Kasumi-1 (cell line): ENCODE measurements at regions not wholly inside any gene's neighbourhood (a gene's known extent, or its start where the extent isn't known, plus 50 kb on each side); places are given as distances from the start of the nearest gene placed in this dataset.

Experiments used
- DNase-seq, 2 experiments: peaks; one replicate each; lab custom pipeline; 2025; lab: John Stamatoyannopoulos, UW

GRCh38 chr16:73823205-73823849 is 473.3 kb upstream of the PSMD7 start:
- DNase-seq = no peak

- no peak for DNase-seq
Measured at GRCh38 chr16:73817526-73818324, 478.9 kb upstream of the PSMD7 start.

- DNase-seq = no peak
Measured at GRCh38 chr16:73813527-73813926, 483.1 kb upstream of the PSMD7 start.

- no peak for DNase-seq
Measured at GRCh38 chr16:73804456-73804855, 492.2 kb upstream of the PSMD7 start.

GRCh38 chr16:73798471-73798870 is 498.1 kb upstream of the PSMD7 start:
- no peak for DNase-seq

GRCh38 chr16:73797115-73797514 is 499.5 kb upstream of the PSMD7 start:
- no peak for DNase-seq

GRCh38 chr16:73796241-73796640 is 500.4 kb upstream of the PSMD7 start:
- no peak for DNase-seq

- no peak for DNase-seq
Measured at GRCh38 chr16:73794994-73795393, 501.6 kb upstream of the PSMD7 start.

GRCh38 chr16:73793871-73794437 is 502.7 kb upstream of the PSMD7 start:
- DNase-seq = no peak

- DNase-seq = no peak
Measured at GRCh38 chr16:73793260-73793659, 503.4 kb upstream of the PSMD7 start.

GRCh38 chr16:73792199-73793020 is 504.2 kb upstream of the PSMD7 start:
- no peak for DNase-seq

- no peak for DNase-seq
Measured at GRCh38 chr16:73781297-73781696, 515.3 kb upstream of the PSMD7 start.

- DNase-seq = no peak
Measured at GRCh38 chr16:73778887-73779286, 517.7 kb upstream of the PSMD7 start.

GRCh38 chr16:73775841-73776388 is 520.7 kb upstream of the PSMD7 start:
- DNase-seq = no peak

GRCh38 chr16:73771196-73772064 is 525.2 kb upstream of the PSMD7 start:
- no peak for DNase-seq

- DNase-seq = no peak
Measured at GRCh38 chr16:73768786-73769203, 527.8 kb upstream of the PSMD7 start.

GRCh38 chr16:73764321-73764720 is 532.3 kb upstream of the PSMD7 start:
- no peak for DNase-seq

GRCh38 chr16:73756289-73757178 is 540.1 kb upstream of the PSMD7 start:
- DNase-seq = no peak

GRCh38 chr16:73753931-73754330 is 542.7 kb upstream of the PSMD7 start:
- no peak for DNase-seq

- DNase-seq = no peak
Measured at GRCh38 chr16:73750639-73751038, 546.0 kb upstream of the PSMD7 start.
